Neural progenitor cell (in vitro differentiated cells): ENCODE measurements at regions not wholly inside any gene's neighbourhood (a gene's known extent, or its start where the extent isn't known, plus 50 kb on each side); places are given as distances from the start of the nearest gene placed in this dataset.

Experiments
- DNase-seq: peaks from one replicate; pipeline ENCODE4 v3.0.0-alpha.2; 2016; ENCODE audit warnings: low spot score
- H2AFZ ChIP-seq: fragments of 200-600 bp; sonication (generic); replicated peaks from 2 replicates; pipeline ENCODE4 v1.6.1; 2016; ENCODE audit warnings: antibody characterized with exemption
- H3F3A ChIP-seq: fragments of 200-600 bp; sonication (generic); 2 replicates; pipeline ENCODE4 v1.6.1; 2016; ENCODE audit warnings: antibody characterized with exemption, low read depth
- H3K27ac ChIP-seq: fragments of 200-600 bp; sonication (generic); 2 replicates; pipeline ENCODE4 v1.5.1; 2016; ENCODE audit warnings: mild to moderate bottlenecking
- H3K27me3 ChIP-seq: fragments of 200-600 bp; sonication (generic); 2 replicates; pipeline ENCODE4 v1.6.1; 2016; ENCODE audit warnings: mild to moderate bottlenecking, moderate library complexity
- H3K36me3 ChIP-seq: fragments of 200-600 bp; sonication (generic); 2 replicates; pipeline ENCODE4 v1.5.1; 2016
- H3K4me1 ChIP-seq: fragments of 200-600 bp; sonication (generic); 2 replicates; pipeline ENCODE4 v1.6.1; 2016; ENCODE audit warnings: mixed run types
- H3K4me2 ChIP-seq: fragments of 200-600 bp; sonication (generic); 2 replicates; pipeline ENCODE4 v1.6.1; 2016
- H3K4me3 ChIP-seq: fragments of 200-600 bp; sonication (generic); 2 replicates; pipeline ENCODE4 v1.5.1; 2016
- H3K79me2 ChIP-seq: fragments of 200-600 bp; sonication (generic); 2 replicates; pipeline ENCODE4 v1.6.1; 2016; ENCODE audit warnings: low read depth
- H3K9ac ChIP-seq: fragments of 200-600 bp; sonication (generic); 2 replicates; pipeline ENCODE4 v1.6.1; 2016
- H3K9me3 ChIP-seq: fragments of 200-600 bp; sonication (generic); 2 replicates; pipeline ENCODE4 v1.5.1; 2016; ENCODE audit warnings: low read depth
- H4K20me1 ChIP-seq: fragments of 200-600 bp; sonication (generic); 2 replicates; pipeline ENCODE4 v1.6.1; 2016; ENCODE audit warnings: low read depth
- H3K27ac Mint-ChIP-seq: 3 replicates; pipeline ENCODE4 v1.8.0; 2021; ENCODE audit warnings: mixed read lengths
- H3K27me3 Mint-ChIP-seq: 2 replicates; pipeline ENCODE4 v1.8.0; 2022; ENCODE audit warnings: low read depth, mild to moderate bottlenecking, inconsistent platforms, moderate library complexity, mixed read lengths; ENCODE audit not compliant: insufficient read depth
- H3K36me3 Mint-ChIP-seq: 3 replicates; pipeline ENCODE4 v1.8.0; 2021; ENCODE audit warnings: mixed read lengths
- H3K4me1 Mint-ChIP-seq: 3 replicates; pipeline ENCODE4 v1.8.0; 2021; ENCODE audit warnings: mixed read lengths
- H3K4me3 Mint-ChIP-seq: 3 replicates; pipeline ENCODE4 v1.8.0; 2021; ENCODE audit warnings: mild to moderate bottlenecking, moderate library complexity, mixed read lengths
- H3K9me3 Mint-ChIP-seq: 3 replicates; pipeline ENCODE4 v1.8.0; 2020; ENCODE audit warnings: mixed read lengths
- CTCF ChIP-seq: fragments of 200-600 bp; sonication (generic); IDR thresholded peaks from 2 replicates; pipeline ENCODE4 v1.5.1; 2017; ENCODE audit warnings: antibody characterized with exemption, mild to moderate bottlenecking
- EZH2 ChIP-seq: fragments of 200-600 bp; sonication (generic); IDR thresholded peaks from 2 replicates; pipeline ENCODE4 v1.6.1; 2017; ENCODE audit warnings: antibody characterized with exemption, mild to moderate bottlenecking, moderate library complexity
- EZH2phosphoT487 ChIP-seq: fragments of 200-600 bp; sonication (generic); IDR thresholded peaks from 2 replicates; pipeline ENCODE4 v1.6.1; 2017; ENCODE audit warnings: antibody characterized with exemption

- Histone ChIP-seq H3K9me3 (no peaks in the 10 kb centered on the region), H3K9ac (no peak overlapping the region), H3K79me2 (no peaks in the 10 kb centered on the region), H4K20me1 (no peaks in the 10 kb centered on the region), H2AFZ (no peak overlapping the region), H3K27ac (no peak overlapping the region), H3F3A (no peaks in the 10 kb centered on the region), H3K27me3 (no peaks in the 10 kb centered on the region), H3K4me1 (no peaks in the 10 kb centered on the region), H3K4me2 (no peak overlapping the region), H3K36me3 (no peaks in the 10 kb centered on the region), H3K4me3 (no peak overlapping the region)
- Mint-ChIP-seq H3K4me3 (no peak overlapping the region), H3K27me3 (no peaks in the 10 kb centered on the region), H3K4me1 (no peaks in the 10 kb centered on the region), H3K27ac (no peak overlapping the region), H3K36me3 (no peaks in the 10 kb centered on the region), H3K9me3 (no peaks in the 10 kb centered on the region)
- DNase-seq: no peak
- no peak for TF ChIP-seq EZH2
- no peak for TF ChIP-seq CTCF
- no peak for TF ChIP-seq EZH2phosphoT487
These were observed 1441.6 kb downstream of the SUCLG1 start for GRCh38 chr2:83017366-83018090.

GRCh38 chr2:83016343-83017110, 1442.6 kb downstream of the SUCLG1 start:
- Mint-ChIP-seq H3K36me3 (no peaks in the 10 kb centered on the region), H3K27ac (no peak overlapping the region), H3K4me1 (no peaks in the 10 kb centered on the region), H3K4me3 (no peak overlapping the region), H3K27me3 (no peaks in the 10 kb centered on the region), H3K9me3 (no peaks in the 10 kb centered on the region)
- Histone ChIP-seq H3K27ac (no peak overlapping the region), H3K4me1 (no peaks in the 10 kb centered on the region), H2AFZ (no peak overlapping the region), H3K9me3 (no peaks in the 10 kb centered on the region), H4K20me1 (no peaks in the 10 kb centered on the region), H3K9ac (no peak overlapping the region), H3K79me2 (no peaks in the 10 kb centered on the region), H3F3A (no peaks in the 10 kb centered on the region), H3K4me2 (no peak overlapping the region), H3K4me3 (no peak overlapping the region), H3K27me3 (no peaks in the 10 kb centered on the region), H3K36me3 (no peaks in the 10 kb centered on the region)
- TF ChIP-seq EZH2 (no peak), EZH2phosphoT487 (no peak), CTCF (peak; percentile 21)
- DNase-seq: peak; percentile 12

- Mint-ChIP-seq H3K4me1 (no peaks in the 10 kb centered on the region), H3K9me3 (no peaks in the 10 kb centered on the region), H3K27me3 (no peaks in the 10 kb centered on the region), H3K27ac (no peak overlapping the region), H3K36me3 (no peaks in the 10 kb centered on the region), H3K4me3 (no peak overlapping the region)
- H3F3A ChIP-seq: no peaks in the 10 kb centered on the region
- no peaks in the 10 kb centered on the region for H3K4me1 ChIP-seq
- no peaks in the 10 kb centered on the region for H3K79me2 ChIP-seq
- no peak overlapping the region for H2AFZ ChIP-seq
- H4K20me1 ChIP-seq: no peaks in the 10 kb centered on the region
- H3K9ac ChIP-seq: no peak overlapping the region
- no peak overlapping the region for H3K27ac ChIP-seq
- H3K9me3 ChIP-seq: no peaks in the 10 kb centered on the region
- H3K27me3 ChIP-seq: no peaks in the 10 kb centered on the region
- DNase-seq: no peak
- H3K4me2 ChIP-seq: no peak overlapping the region
- H3K36me3 ChIP-seq: no peaks in the 10 kb centered on the region
- no peak for TF ChIP-seq CTCF
- no peak for TF ChIP-seq EZH2phosphoT487
- no peak for TF ChIP-seq EZH2
- H3K4me3 ChIP-seq: no peak overlapping the region
These were observed 1443.2 kb downstream of the SUCLG1 start for GRCh38 chr2:83015900-83016299.
